SK-N-MC (cell line): ENCODE measurements at regions not wholly inside any gene's neighbourhood (a gene's known extent, or its start where the extent isn't known, plus 50 kb on each side); places are given as distances from the start of the nearest gene placed in this dataset.

ENCODE experiments used
- EZH2 ChIP-seq: fragments of 200-600 bp; sonication (generic); IDR thresholded peaks from one replicate; pipeline ENCODE4 v1.6.1; 2017; ENCODE audit warnings: antibody characterized with exemption
- FOXP2 ChIP-seq: optimal IDR thresholded peaks from 2 replicates; pipeline ENCODE3; 2011; ENCODE audit warnings: mild to moderate bottlenecking, moderate library complexity; ENCODE audit not compliant: insufficient read depth; ENCODE audit errors: extremely low read length, control extremely low read depth
- POLR2AphosphoS5 ChIP-seq: IDR thresholded peaks from 2 replicates; pipeline ENCODE4 v1.6.1; 2012; ENCODE audit warnings: mild to moderate bottlenecking, low read depth, low read length, borderline replicate concordance

DNA sequence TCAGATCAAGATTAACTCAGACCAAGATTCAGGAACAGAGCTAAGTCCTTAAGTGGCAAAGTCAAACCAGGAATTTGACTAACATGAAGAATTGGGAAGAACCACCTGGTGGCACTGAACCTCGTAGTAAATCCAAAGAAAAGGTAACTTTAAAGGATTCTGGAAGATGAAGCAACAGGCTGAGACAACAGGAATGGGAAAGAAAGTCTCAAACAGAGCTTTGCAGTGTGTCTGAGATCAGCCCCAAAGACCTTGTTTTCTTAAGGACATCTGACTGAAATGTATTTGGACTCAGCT, 126.1 kb downstream of the ASB9 start:
- TF ChIP-seq POLR2AphosphoS5 (no peak), EZH2 (no peak), FOXP2 (no peak)
